MM.1S (cell line): ENCODE measurements at regions not wholly inside any gene's neighbourhood (a gene's known extent, or its start where the extent isn't known, plus 50 kb on each side); places are given as distances from the start of the nearest gene placed in this dataset.

ENCODE experiments used
- CTCF ChIP-seq: fragments of 300-600 bp; sonication (generic); IDR thresholded peaks from 2 replicates; pipeline ENCODE4 v1.5.1; 2016; ENCODE audit warnings: antibody characterized with exemption, low read length, mixed read lengths
- EZH2 ChIP-seq: fragments of 300-600 bp; sonication (generic); optimal IDR thresholded peaks from 2 replicates; pipeline ENCODE3; 2017; ENCODE audit warnings: low read depth, mild to moderate bottlenecking, antibody characterized with exemption, low read length, mixed read lengths

DNA sequence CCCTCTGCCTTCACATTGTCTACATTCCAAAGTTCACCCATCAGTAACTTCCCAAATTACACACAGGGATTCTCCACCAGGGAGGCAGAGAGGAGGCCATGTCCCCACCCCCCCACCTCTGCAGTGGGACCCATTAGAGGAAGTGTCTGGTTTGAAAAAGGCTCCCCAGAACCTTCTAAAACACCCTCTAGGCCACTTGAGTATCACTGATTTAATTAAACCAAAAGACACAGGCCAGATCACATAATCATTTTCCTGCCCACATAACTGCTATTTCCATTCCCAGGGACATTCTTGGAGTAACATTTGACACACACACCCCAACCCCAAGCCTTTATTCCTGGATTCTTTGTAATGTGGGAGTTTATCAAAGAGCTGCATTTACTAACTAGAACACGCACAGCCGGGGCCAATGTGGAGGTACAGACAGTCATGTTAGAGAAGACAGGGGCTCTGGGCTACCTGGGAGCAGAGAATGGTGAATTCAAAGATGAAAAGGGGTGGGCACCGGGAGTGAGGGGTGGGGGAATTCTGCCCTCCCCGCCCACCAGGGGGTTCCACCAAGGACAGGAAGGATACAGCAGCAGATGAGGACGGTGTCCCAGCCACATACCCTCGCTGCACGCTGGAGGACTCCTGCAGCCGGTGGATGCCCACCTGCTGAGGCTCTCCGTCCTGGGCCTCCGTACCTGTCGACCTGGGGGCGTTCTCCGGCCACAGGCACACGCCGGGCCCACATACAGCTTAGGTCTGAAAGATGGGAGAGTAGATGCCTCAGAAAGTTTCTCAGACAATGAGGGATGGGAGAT lies 201.4 kb upstream of the CTNNB1 start:
- no peak for TF ChIP-seq CTCF
- no peak for TF ChIP-seq EZH2
